GM10248 (cell line): ENCODE measurements at regions not wholly inside any gene's neighbourhood (a gene's known extent, or its start where the extent isn't known, plus 50 kb on each side); places are given as distances from the start of the nearest gene placed in this dataset.

Source experiments
- CTCF ChIA-PET: fragments of 300-600 bp; sonication (Branson Sonifier 250); formaldehyde crosslinking; extraction: SDS; loops from one replicate; lab custom pipeline; 2021; ENCODE audit warnings: antibody characterized with exemption; lab: Yijun Ruan, JAX
- POLR2A ChIA-PET: fragments of 350-650 bp; sonication (Branson Sonifier 250); formaldehyde crosslinking; extraction: SDS; loops from one replicate; lab custom pipeline; 2020; ENCODE audit warnings: antibody characterized with exemption; lab: Yijun Ruan, JAX
- DNase-seq: peaks from one replicate; pipeline ENCODE4 v3.0.0; 2012; ENCODE audit errors: extremely low spot score
- CTCF ChIP-seq: IDR thresholded peaks from 2 replicates; pipeline ENCODE4 v1.5.1; 2012; ENCODE audit warnings: mild to moderate bottlenecking, low read depth; ENCODE audit errors: extremely low read depth, missing control alignments, control extremely low read depth

GRCh38 chr11:11213117-11213516 lies 139.9 kb downstream of the CSNK2A3 start:
- TF ChIP-seq CTCF: no peak
- CTCF ChIA-PET: interaction anchor here (0.9 to 1.4 kb wide), 2 partner anchors 185 to 240 kb away, joined by 3 read pairs; no protein-coding TSS in a partner anchor
- POLR2A ChIA-PET: no interaction called here
- DNase-seq: no peak

- no peak for TF ChIP-seq CTCF
- ChIA-PET POLR2A (no interaction called here), CTCF (interaction anchor here (1.4 kb wide), 1 partner anchor 241 kb away, joined by 3 read pairs; no protein-coding TSS in a partner anchor)
- no peak for DNase-seq
Measured at GRCh38 chr11:11211888-11212287, 141.2 kb downstream of the CSNK2A3 start.

- ChIA-PET POLR2A (no interaction called here), CTCF (no interaction called here)
- DNase-seq: no peak
- no peak for TF ChIP-seq CTCF
Measured at GRCh38 chr11:11211186-11211585, 141.9 kb downstream of the CSNK2A3 start.

GRCh38 chr11:11210446-11210845 lies 142.6 kb downstream of the CSNK2A3 start:
- ChIA-PET POLR2A (no interaction called here), CTCF (no interaction called here)
- no peak for TF ChIP-seq CTCF
- DNase-seq: no peak

GRCh38 chr11:11209967-11210366 lies 143.1 kb downstream of the CSNK2A3 start:
- no peak for DNase-seq
- no peak for TF ChIP-seq CTCF
- CTCF ChIA-PET: no interaction called here
- POLR2A ChIA-PET: no interaction called here

GRCh38 chr11:11208994-11209393 lies 144.1 kb downstream of the CSNK2A3 start:
- ChIA-PET POLR2A (no interaction called here), CTCF (no interaction called here)
- no peak for TF ChIP-seq CTCF
- no peak for DNase-seq
